ENCODE measurements at regions not wholly inside any gene's neighbourhood (a gene's known extent, or its start where the extent isn't known, plus 50 kb on each side); places are given as distances from the start of the nearest gene placed in this dataset.

- no peak for DNase-seq (ENCODE audit: insufficient read length)
- FAIRE-seq: no peak
- TF ChIP-seq TAF1 (IDR thresholded peaks at IDR 0.05; ENCODE audit: borderline replicate concordance, low read depth, low read length) (no peak), POLR2AphosphoS5 (IDR thresholded peaks at IDR 0.05; ENCODE audit: low read depth, low read length) (no peak), POLR2A (IDR thresholded peaks at IDR 0.05; ENCODE audit: low read depth, low read length) (no peak)
Measured at GRCh38 chr9:2363138-2363745, 258.3 kb upstream of the VLDLR start.

- TF ChIP-seq POLR2AphosphoS5 (IDR thresholded peaks at IDR 0.05; ENCODE audit: low read depth, low read length): no peak
- no peak for TF ChIP-seq TAF1 (IDR thresholded peaks at IDR 0.05; ENCODE audit: borderline replicate concordance, low read depth, low read length)
- DNase-seq (ENCODE audit: insufficient read length) (no peak), FAIRE-seq (no peak)
Measured at GRCh38 chr9:2363781-2364180, 257.8 kb upstream of the VLDLR start.

GRCh38 chr9:2367970-2368369 is 253.6 kb upstream of the VLDLR start:
- DNase-seq (ENCODE audit: insufficient read length) (no peak), FAIRE-seq (no peak)
- TF ChIP-seq POLR2A (IDR thresholded peaks at IDR 0.05; ENCODE audit: low read depth, low read length) (no peak), POLR2AphosphoS5 (IDR thresholded peaks at IDR 0.05; ENCODE audit: low read depth, low read length) (no peak), TAF1 (IDR thresholded peaks at IDR 0.05; ENCODE audit: borderline replicate concordance, low read depth, low read length) (no peak)

GRCh38 chr9:2373648-2374047 is 247.9 kb upstream of the VLDLR start:
- FAIRE-seq (no peak), DNase-seq (ENCODE audit: insufficient read length) (no peak)
- TF ChIP-seq TAF1 (IDR thresholded peaks at IDR 0.05; ENCODE audit: borderline replicate concordance, low read depth, low read length) (no peak), POLR2A (IDR thresholded peaks at IDR 0.05; ENCODE audit: low read depth, low read length) (no peak), POLR2AphosphoS5 (IDR thresholded peaks at IDR 0.05; ENCODE audit: low read depth, low read length) (no peak)

GRCh38 chr9:2375114-2375513 is 246.5 kb upstream of the VLDLR start:
- DNase-seq (ENCODE audit: insufficient read length) (no peak), FAIRE-seq (no peak)
- TF ChIP-seq POLR2AphosphoS5 (IDR thresholded peaks at IDR 0.05; ENCODE audit: low read depth, low read length) (no peak), POLR2A (IDR thresholded peaks at IDR 0.05; ENCODE audit: low read depth, low read length) (no peak), TAF1 (IDR thresholded peaks at IDR 0.05; ENCODE audit: borderline replicate concordance, low read depth, low read length) (no peak)

- FAIRE-seq (no peak), DNase-seq (ENCODE audit: insufficient read length) (no peak)
- TF ChIP-seq TAF1 (IDR thresholded peaks at IDR 0.05; ENCODE audit: borderline replicate concordance, low read depth, low read length) (no peak), POLR2A (IDR thresholded peaks at IDR 0.05; ENCODE audit: low read depth, low read length) (no peak), POLR2AphosphoS5 (IDR thresholded peaks at IDR 0.05; ENCODE audit: low read depth, low read length) (no peak)
Measured at GRCh38 chr9:2377117-2377516, 244.5 kb upstream of the VLDLR start.

- no peak for FAIRE-seq
- TF ChIP-seq TAF1 (IDR thresholded peaks at IDR 0.05; ENCODE audit: borderline replicate concordance, low read depth, low read length) (no peak), POLR2A (IDR thresholded peaks at IDR 0.05; ENCODE audit: low read depth, low read length) (no peak), POLR2AphosphoS5 (IDR thresholded peaks at IDR 0.05; ENCODE audit: low read depth, low read length) (no peak)
Measured at GRCh38 chr9:2377834-2378233, 243.8 kb upstream of the VLDLR start.

GRCh38 chr9:2378266-2378665 is 243.3 kb upstream of the VLDLR start:
- FAIRE-seq (no peak), DNase-seq (ENCODE audit: insufficient read length) (no peak)
- no peak for TF ChIP-seq POLR2AphosphoS5 (IDR thresholded peaks at IDR 0.05; ENCODE audit: low read depth, low read length)
- TF ChIP-seq TAF1 (IDR thresholded peaks at IDR 0.05; ENCODE audit: borderline replicate concordance, low read depth, low read length): no peak
- no peak for TF ChIP-seq POLR2A (IDR thresholded peaks at IDR 0.05; ENCODE audit: low read depth, low read length)

More at GRCh38 chr9:2377834-2378233, 243.8 kb upstream of the VLDLR start:
- DNase-seq (ENCODE audit: insufficient read length): no peak

- FAIRE-seq: no peak
- TF ChIP-seq POLR2AphosphoS5 (IDR thresholded peaks at IDR 0.05; ENCODE audit: low read depth, low read length): no peak
- no peak for TF ChIP-seq TAF1 (IDR thresholded peaks at IDR 0.05; ENCODE audit: borderline replicate concordance, low read depth, low read length)
- no peak for TF ChIP-seq POLR2A (IDR thresholded peaks at IDR 0.05; ENCODE audit: low read depth, low read length)
- no peak for DNase-seq (ENCODE audit: insufficient read length)
Measured at GRCh38 chr9:2378816-2379215, 242.8 kb upstream of the VLDLR start.

- DNase-seq (ENCODE audit: insufficient read length) (no peak), FAIRE-seq (no peak)
- no peak for TF ChIP-seq POLR2AphosphoS5 (IDR thresholded peaks at IDR 0.05; ENCODE audit: low read depth, low read length)
- no peak for TF ChIP-seq POLR2A (IDR thresholded peaks at IDR 0.05; ENCODE audit: low read depth, low read length)
- no peak for TF ChIP-seq TAF1 (IDR thresholded peaks at IDR 0.05; ENCODE audit: borderline replicate concordance, low read depth, low read length)
Measured at GRCh38 chr9:2384741-2385140, 236.8 kb upstream of the VLDLR start.

- DNase-seq (ENCODE audit: insufficient read length) (no peak), FAIRE-seq (no peak)
- no peak for TF ChIP-seq POLR2A (IDR thresholded peaks at IDR 0.05; ENCODE audit: low read depth, low read length)
- no peak for TF ChIP-seq POLR2AphosphoS5 (IDR thresholded peaks at IDR 0.05; ENCODE audit: low read depth, low read length)
- no peak for TF ChIP-seq TAF1 (IDR thresholded peaks at IDR 0.05; ENCODE audit: borderline replicate concordance, low read depth, low read length)
Measured at GRCh38 chr9:2385746-2386145, 235.8 kb upstream of the VLDLR start.

GRCh38 chr9:2386566-2386965 is 235.0 kb upstream of the VLDLR start:
- DNase-seq (ENCODE audit: insufficient read length): no peak
- no peak for TF ChIP-seq TAF1 (IDR thresholded peaks at IDR 0.05; ENCODE audit: borderline replicate concordance, low read depth, low read length)
- TF ChIP-seq POLR2AphosphoS5 (IDR thresholded peaks at IDR 0.05; ENCODE audit: low read depth, low read length): no peak
- TF ChIP-seq POLR2A (IDR thresholded peaks at IDR 0.05; ENCODE audit: low read depth, low read length): no peak
- no peak for FAIRE-seq
